GM12878 (cell line): ENCODE measurements at regions not wholly inside any gene's neighbourhood (a gene's known extent, or its start where the extent isn't known, plus 50 kb on each side); places are given as distances from the start of the nearest gene placed in this dataset.

Experiments used
- CEBPB ChIP-seq, 2 experiments: fragments of 150-350 bp in 1 of 2; IDR thresholded peaks; 2 replicates each; pipeline ENCODE4 v1.6.1; 2012 to 2014; ENCODE audit warnings: low read depth in 2 of 2, low read length in 2 of 2, borderline replicate concordance in 1 of 2, inconsistent platforms in 1 of 2
- HDGF ChIP-seq: fragments of 450-650 bp; IDR thresholded peaks from 2 replicates; pipeline ENCODE4 v1.6.1; 2016; ENCODE audit warnings: antibody characterized with exemption
- NFYA ChIP-seq: IDR thresholded peaks from 2 replicates; pipeline ENCODE4 v1.6.1; 2011; ENCODE audit warnings: low read depth, mild to moderate bottlenecking, low read length, improper control_type of control experiment, borderline replicate concordance
- POLR2AphosphoS5 ChIP-seq: IDR thresholded peaks from 2 replicates; pipeline ENCODE4 v1.6.1; 2011; ENCODE audit warnings: mild to moderate bottlenecking, low read length, inconsistent platforms
- RAD21 ChIP-seq: IDR thresholded peaks from 2 replicates; pipeline ENCODE4 v1.6.1; 2011; ENCODE audit warnings: mild to moderate bottlenecking, low read depth, low read length, moderate library complexity; ENCODE audit not compliant: insufficient read depth
- RBBP5 ChIP-seq: fragments of 200-600 bp; sonication (generic); conservative IDR thresholded peaks from 2 replicates; pipeline ENCODE4 v1.6.1; 2016
- SMAD1 ChIP-seq: fragments of 450-650 bp; IDR thresholded peaks from 2 replicates; pipeline ENCODE4 v1.6.1; 2018; ENCODE audit warnings: mild to moderate bottlenecking, low read depth; ENCODE audit not compliant: partially characterized antibody
- TCF12 ChIP-seq: IDR thresholded peaks from 2 replicates; pipeline ENCODE4 v1.6.1; 2011; ENCODE audit warnings: low read depth, mild to moderate bottlenecking, low read length
- ZNF274 ChIP-seq: IDR thresholded peaks from one replicate; pipeline ENCODE4 v1.8.0; 2011; ENCODE audit not compliant: insufficient read length, insufficient read depth
- TF ChIP-seq, protein P1 (sequence below), 3 experiments: IDR thresholded peaks in 2 of 3; conservative IDR thresholded peaks in 1 of 3; 2 replicates each; pipeline ENCODE4 v1.5.1; 2011; ENCODE audit warnings: low read depth in 3 of 3, low read length in 3 of 3, mild to moderate bottlenecking in 3 of 3, control low read depth in 2 of 3, moderate library complexity in 2 of 3, inconsistent platforms in 1 of 3, mixed read lengths in 1 of 3; ENCODE audit not compliant: control insufficient read depth in 2 of 3, insufficient read depth in 1 of 3; ENCODE audit errors: extremely low read depth in 1 of 3

DNA sequence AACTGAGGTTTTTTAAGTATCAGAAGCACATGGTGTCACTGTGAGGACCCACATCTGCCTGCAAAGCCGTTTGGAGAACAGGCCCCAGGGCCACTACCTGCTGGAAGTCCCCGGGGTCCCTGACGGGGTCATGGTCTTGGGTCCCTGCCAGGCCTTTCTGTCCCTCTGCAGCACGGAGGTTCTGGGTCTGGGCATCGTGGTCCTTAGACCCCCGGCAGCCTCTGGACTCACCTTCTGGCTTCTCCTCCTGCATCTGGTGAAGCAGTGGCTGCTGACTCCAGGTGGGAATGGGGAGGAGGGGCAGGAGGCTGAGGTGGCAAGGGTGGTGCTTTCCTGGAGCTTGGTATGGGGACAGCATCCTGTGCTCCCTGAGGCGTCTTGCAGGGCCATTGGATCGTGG is 198.6 kb downstream of the TEX29 start:
- TF ChIP-seq ZNF274 (no peak), NFYA (no peak), CEBPB (IDR thresholded peaks at IDR 0.05; ENCODE audit: borderline replicate concordance in 1 of 2, low read depth in 2 of 2, low read length in 2 of 2) (no peak), RAD21 (no peak), HDGF (no peak), TCF12 (no peak), POLR2AphosphoS5 (no peak), SMAD1 (no peak), RBBP5 (no peak)
- TF ChIP-seq, protein P1, sequence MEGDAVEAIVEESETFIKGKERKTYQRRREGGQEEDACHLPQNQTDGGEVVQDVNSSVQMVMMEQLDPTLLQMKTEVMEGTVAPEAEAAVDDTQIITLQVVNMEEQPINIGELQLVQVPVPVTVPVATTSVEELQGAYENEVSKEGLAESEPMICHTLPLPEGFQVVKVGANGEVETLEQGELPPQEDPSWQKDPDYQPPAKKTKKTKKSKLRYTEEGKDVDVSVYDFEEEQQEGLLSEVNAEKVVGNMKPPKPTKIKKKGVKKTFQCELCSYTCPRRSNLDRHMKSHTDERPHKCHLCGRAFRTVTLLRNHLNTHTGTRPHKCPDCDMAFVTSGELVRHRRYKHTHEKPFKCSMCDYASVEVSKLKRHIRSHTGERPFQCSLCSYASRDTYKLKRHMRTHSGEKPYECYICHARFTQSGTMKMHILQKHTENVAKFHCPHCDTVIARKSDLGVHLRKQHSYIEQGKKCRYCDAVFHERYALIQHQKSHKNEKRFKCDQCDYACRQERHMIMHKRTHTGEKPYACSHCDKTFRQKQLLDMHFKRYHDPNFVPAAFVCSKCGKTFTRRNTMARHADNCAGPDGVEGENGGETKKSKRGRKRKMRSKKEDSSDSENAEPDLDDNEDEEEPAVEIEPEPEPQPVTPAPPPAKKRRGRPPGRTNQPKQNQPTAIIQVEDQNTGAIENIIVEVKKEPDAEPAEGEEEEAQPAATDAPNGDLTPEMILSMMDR (IDR thresholded peaks at IDR 0.05 in 2 of 3, conservative IDR thresholded peaks at IDR 0.05 in 1 of 3; ENCODE audit: control insufficient read depth in 2 of 3, extremely low read depth in 1 of 3, insufficient read depth in 1 of 3, low read depth in 3 of 3, low read length in 3 of 3): no peak
